ENCODE measurements at regions not wholly inside any gene's neighbourhood (a gene's known extent, or its start where the extent isn't known, plus 50 kb on each side); places are given as distances from the start of the nearest gene placed in this dataset.
"Not testable (repeated sequence)": the region's sequence is repeated elsewhere in the genome, so short reads cannot be mapped to it uniquely, and the experiment has no call there.

- no peak overlapping the region for H3K27ac ChIP-seq (ENCODE audit: low read depth, low read length)
- no peaks in the 10 kb centered on the region for H3K27me3 ChIP-seq (ENCODE audit: control insufficient read depth in 1 of 2, insufficient read depth in 2 of 2, low read length in 2 of 2)
- no peak overlapping the region for H3K4me3 ChIP-seq (ENCODE audit: low read depth in 1 of 2, low read length in 2 of 2)
- no peaks in the 10 kb centered on the region for H3K36me3 ChIP-seq (ENCODE audit: control insufficient read depth in 1 of 2, insufficient read depth in 2 of 2, low read length in 2 of 2)
- no peaks in the 10 kb centered on the region for H3K4me1 ChIP-seq (ENCODE audit: control insufficient read depth in 1 of 2, insufficient read depth in 2 of 2, low read length in 2 of 2)
- H3K9me3 ChIP-seq (ENCODE audit: control insufficient read depth in 1 of 2, low read length in 2 of 2), result no peaks in the 10 kb centered on the region
- no peak overlapping the region for H3K9ac ChIP-seq (ENCODE audit: low read depth in 1 of 2, low read length in 2 of 2)
Measured at GRCh38 chr18:22517356-22517755, 99.6 kb upstream of the CTAGE1 start.

DNA sequence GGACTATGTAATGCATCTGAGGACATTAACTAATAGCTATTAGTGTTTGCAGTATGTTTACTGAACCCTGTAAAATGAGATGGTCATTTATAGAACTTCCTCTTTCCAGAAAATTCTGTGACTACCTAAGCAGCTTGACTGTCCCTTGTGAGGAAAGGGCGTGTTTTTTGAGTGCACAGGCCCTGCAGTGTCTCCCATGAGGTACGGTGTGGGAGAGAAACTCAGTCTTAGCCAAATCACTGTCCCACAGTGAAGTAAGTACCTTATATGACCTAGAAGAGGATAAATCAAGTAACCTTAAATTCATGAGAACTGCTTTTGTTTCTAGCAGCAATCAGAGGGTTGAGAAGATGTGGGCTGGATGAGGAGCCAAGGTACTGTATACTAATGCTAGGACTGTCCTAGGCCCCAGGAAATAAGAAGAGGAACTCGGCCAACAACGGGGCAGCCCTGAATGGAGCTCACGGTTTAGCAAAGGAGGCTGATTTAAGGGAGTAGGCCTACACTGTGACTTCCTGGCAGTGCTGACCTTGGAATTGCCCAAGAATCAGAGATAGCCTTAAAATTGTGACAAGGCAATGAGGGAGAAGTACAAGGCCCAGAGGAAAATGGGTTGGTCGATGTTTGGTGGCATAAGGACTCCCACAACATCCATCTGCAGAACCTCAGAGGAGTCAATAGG is 103.5 kb upstream of the CTAGE1 start:
- no peaks in the 10 kb centered on the region for H3K9me3 ChIP-seq (ENCODE audit: control insufficient read depth in 1 of 2, low read length in 2 of 2)
- H3K9ac ChIP-seq (ENCODE audit: low read depth in 1 of 2, low read length in 2 of 2), result no peak overlapping the region
- no peak overlapping the region for H3K4me3 ChIP-seq (ENCODE audit: low read depth in 1 of 2, low read length in 2 of 2)
- H3K36me3 ChIP-seq (ENCODE audit: control insufficient read depth in 1 of 2, insufficient read depth in 2 of 2, low read length in 2 of 2), result no peaks in the 10 kb centered on the region
- H3K4me1 ChIP-seq (ENCODE audit: control insufficient read depth in 1 of 2, insufficient read depth in 2 of 2, low read length in 2 of 2), result no peaks in the 10 kb centered on the region
- H3K27ac ChIP-seq (ENCODE audit: low read depth, low read length), result no peak overlapping the region
- no peaks in the 10 kb centered on the region for H3K27me3 ChIP-seq (ENCODE audit: control insufficient read depth in 1 of 2, insufficient read depth in 2 of 2, low read length in 2 of 2)

DNA sequence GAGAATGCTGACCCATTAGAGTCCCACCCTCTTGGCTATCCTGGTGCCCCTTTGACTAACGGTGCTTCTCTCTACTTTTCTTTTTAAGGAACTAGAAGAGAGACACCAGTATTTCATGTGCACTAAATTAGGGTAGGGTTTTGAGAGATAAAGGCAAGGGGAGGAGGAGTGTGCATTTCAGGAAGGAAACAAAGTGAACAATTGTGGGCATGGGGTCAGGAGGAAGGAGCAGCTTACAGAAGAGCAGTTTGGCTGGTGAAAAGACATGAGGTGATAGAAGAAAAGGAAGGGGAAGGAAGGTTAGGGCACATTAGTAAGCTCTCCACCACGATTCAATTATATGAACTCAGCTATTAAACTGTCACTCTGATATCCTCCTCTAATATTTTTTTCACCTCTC is 105.8 kb upstream of the CTAGE1 start:
- H3K27ac ChIP-seq (ENCODE audit: low read depth, low read length), result no peak overlapping the region
- H3K27me3 ChIP-seq (ENCODE audit: control insufficient read depth in 1 of 2, insufficient read depth in 2 of 2, low read length in 2 of 2), result no peaks in the 10 kb centered on the region
- no peaks in the 10 kb centered on the region for H3K36me3 ChIP-seq (ENCODE audit: control insufficient read depth in 1 of 2, insufficient read depth in 2 of 2, low read length in 2 of 2)
- no peak overlapping the region for H3K4me3 ChIP-seq (ENCODE audit: low read depth in 1 of 2, low read length in 2 of 2)
- H3K4me1 ChIP-seq (ENCODE audit: control insufficient read depth in 1 of 2, insufficient read depth in 2 of 2, low read length in 2 of 2), result no peaks in the 10 kb centered on the region
- no peaks in the 10 kb centered on the region for H3K9me3 ChIP-seq (ENCODE audit: control insufficient read depth in 1 of 2, low read length in 2 of 2)
- H3K9ac ChIP-seq (ENCODE audit: low read depth in 1 of 2, low read length in 2 of 2), result no peak overlapping the region

GRCh38 chr18:22524783-22525182 is 107.1 kb upstream of the CTAGE1 start:
- H3K4me3 ChIP-seq (ENCODE audit: low read depth in 1 of 2, low read length in 2 of 2), result no peak overlapping the region
- no peaks in the 10 kb centered on the region for H3K27me3 ChIP-seq (ENCODE audit: control insufficient read depth in 1 of 2, insufficient read depth in 2 of 2, low read length in 2 of 2)

GRCh38 chr18:22525313-22525712 is 107.6 kb upstream of the CTAGE1 start:
- Histone ChIP-seq H3K27ac (ENCODE audit: low read depth, low read length) (no peak overlapping the region), H3K27me3 (ENCODE audit: control insufficient read depth in 1 of 2, insufficient read depth in 2 of 2, low read length in 2 of 2) (no peaks in the 10 kb centered on the region), H3K4me3 (ENCODE audit: low read depth in 1 of 2, low read length in 2 of 2) (no peak overlapping the region), H3K36me3 (ENCODE audit: control insufficient read depth in 1 of 2, insufficient read depth in 2 of 2, low read length in 2 of 2) (no peaks in the 10 kb centered on the region), H3K9ac (ENCODE audit: low read depth in 1 of 2, low read length in 2 of 2) (no peak overlapping the region), H3K9me3 (ENCODE audit: control insufficient read depth in 1 of 2, low read length in 2 of 2) (no peaks in the 10 kb centered on the region), H3K4me1 (ENCODE audit: control insufficient read depth in 1 of 2, insufficient read depth in 2 of 2, low read length in 2 of 2) (no peaks in the 10 kb centered on the region)

More at GRCh38 chr18:22524783-22525182, 107.1 kb upstream of the CTAGE1 start:
- Histone ChIP-seq H3K27ac (ENCODE audit: low read depth, low read length) (no peak overlapping the region), H3K36me3 (ENCODE audit: control insufficient read depth in 1 of 2, insufficient read depth in 2 of 2, low read length in 2 of 2) (no peaks in the 10 kb centered on the region), H3K4me1 (ENCODE audit: control insufficient read depth in 1 of 2, insufficient read depth in 2 of 2, low read length in 2 of 2) (no peaks in the 10 kb centered on the region), H3K9ac (ENCODE audit: low read depth in 1 of 2, low read length in 2 of 2) (no peak overlapping the region), H3K9me3 (ENCODE audit: control insufficient read depth in 1 of 2, low read length in 2 of 2) (no peaks in the 10 kb centered on the region)

DNA sequence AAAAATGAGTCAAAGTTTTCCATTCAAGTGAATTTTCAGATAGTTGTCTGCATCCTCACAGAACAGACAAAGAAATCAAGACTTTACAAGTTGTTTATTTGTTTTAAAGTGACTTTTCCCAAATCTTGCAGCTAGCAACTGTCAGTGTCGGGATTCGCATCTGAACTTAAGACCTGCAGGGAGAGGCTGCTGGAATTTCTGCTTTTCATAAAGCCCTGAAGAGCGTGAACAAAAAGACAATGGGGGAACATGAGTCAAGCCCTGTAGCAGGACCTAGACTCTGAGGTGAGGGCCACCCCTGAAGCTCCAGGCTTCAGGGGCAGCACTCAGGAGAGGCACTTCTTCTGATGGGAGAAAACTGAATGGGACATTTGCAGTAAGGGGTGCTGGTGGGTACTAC is 108.2 kb upstream of the CTAGE1 start:
- Histone ChIP-seq H3K27me3 (ENCODE audit: control insufficient read depth in 1 of 2, insufficient read depth in 2 of 2, low read length in 2 of 2) (no peaks in the 10 kb centered on the region), H3K9me3 (ENCODE audit: control insufficient read depth in 1 of 2, low read length in 2 of 2) (no peaks in the 10 kb centered on the region), H3K4me1 (ENCODE audit: control insufficient read depth in 1 of 2, insufficient read depth in 2 of 2, low read length in 2 of 2) (no peaks in the 10 kb centered on the region), H3K9ac (ENCODE audit: low read depth in 1 of 2, low read length in 2 of 2) (no peak overlapping the region), H3K27ac (ENCODE audit: low read depth, low read length) (no peak overlapping the region), H3K4me3 (ENCODE audit: low read depth in 1 of 2, low read length in 2 of 2) (no peak overlapping the region), H3K36me3 (ENCODE audit: control insufficient read depth in 1 of 2, insufficient read depth in 2 of 2, low read length in 2 of 2) (no peaks in the 10 kb centered on the region)

DNA sequence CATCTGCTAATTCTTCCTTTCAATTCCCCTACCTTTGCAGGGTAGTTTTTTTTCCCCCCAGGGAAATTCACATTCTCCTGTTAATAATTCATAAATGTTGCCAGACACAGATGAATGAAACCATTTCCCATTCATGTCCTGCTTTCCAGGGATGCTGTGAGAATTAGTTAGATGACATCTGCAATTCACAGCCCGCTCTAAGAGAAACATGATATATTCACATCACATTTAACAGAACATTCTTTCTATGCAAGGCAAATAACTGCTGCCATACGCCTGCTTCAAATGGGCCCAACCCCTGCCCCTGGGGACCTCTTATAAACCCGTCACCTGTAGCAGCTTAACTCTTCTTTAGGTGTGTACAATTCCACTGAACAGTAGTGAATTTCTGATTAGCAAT is 110.6 kb upstream of the CTAGE1 start:
- Histone ChIP-seq H3K27me3 (ENCODE audit: control insufficient read depth in 1 of 2, insufficient read depth in 2 of 2, low read length in 2 of 2) (no peaks in the 10 kb centered on the region), H3K4me1 (ENCODE audit: control insufficient read depth in 1 of 2, insufficient read depth in 2 of 2, low read length in 2 of 2) (no peaks in the 10 kb centered on the region), H3K9me3 (ENCODE audit: control insufficient read depth in 1 of 2, low read length in 2 of 2) (no peaks in the 10 kb centered on the region), H3K27ac (ENCODE audit: low read depth, low read length) (no peak overlapping the region), H3K9ac (ENCODE audit: low read depth in 1 of 2, low read length in 2 of 2) (no peak overlapping the region), H3K36me3 (ENCODE audit: control insufficient read depth in 1 of 2, insufficient read depth in 2 of 2, low read length in 2 of 2) (no peaks in the 10 kb centered on the region), H3K4me3 (ENCODE audit: low read depth in 1 of 2, low read length in 2 of 2) (no peak overlapping the region)

- not testable (repeated sequence) for H3K27ac ChIP-seq (ENCODE audit: low read depth, low read length); H3K36me3 ChIP-seq (ENCODE audit: control insufficient read depth in 1 of 2, insufficient read depth in 2 of 2, low read length in 2 of 2); H3K9ac ChIP-seq (ENCODE audit: low read depth in 1 of 2, low read length in 2 of 2); H3K9me3 ChIP-seq (ENCODE audit: control insufficient read depth in 1 of 2, low read length in 2 of 2); H3K4me1 ChIP-seq (ENCODE audit: control insufficient read depth in 1 of 2, insufficient read depth in 2 of 2, low read length in 2 of 2); H3K27me3 ChIP-seq (ENCODE audit: control insufficient read depth in 1 of 2, insufficient read depth in 2 of 2, low read length in 2 of 2); H3K4me3 ChIP-seq (ENCODE audit: low read depth in 1 of 2, low read length in 2 of 2)
Measured at GRCh38 chr18:22534706-22535105, 117.0 kb upstream of the CTAGE1 start.

- no peaks in the 10 kb centered on the region for H3K36me3 ChIP-seq (ENCODE audit: control insufficient read depth in 1 of 2, insufficient read depth in 2 of 2, low read length in 2 of 2)
- H3K9ac ChIP-seq (ENCODE audit: low read depth in 1 of 2, low read length in 2 of 2), result no peak overlapping the region
- H3K4me1 ChIP-seq (ENCODE audit: control insufficient read depth in 1 of 2, insufficient read depth in 2 of 2, low read length in 2 of 2), result no peaks in the 10 kb centered on the region
- H3K27ac ChIP-seq (ENCODE audit: low read depth, low read length), result no peak overlapping the region
- no peaks in the 10 kb centered on the region for H3K9me3 ChIP-seq (ENCODE audit: control insufficient read depth in 1 of 2, low read length in 2 of 2)
- H3K27me3 ChIP-seq (ENCODE audit: control insufficient read depth in 1 of 2, insufficient read depth in 2 of 2, low read length in 2 of 2), result no peaks in the 10 kb centered on the region
- no peak overlapping the region for H3K4me3 ChIP-seq (ENCODE audit: low read depth in 1 of 2, low read length in 2 of 2)
Measured at GRCh38 chr18:22536558-22536957, 118.8 kb upstream of the CTAGE1 start.

GRCh38 chr18:22538426-22538825 is 120.7 kb upstream of the CTAGE1 start:
- Histone ChIP-seq H3K27ac (ENCODE audit: low read depth, low read length) (no peak overlapping the region), H3K9ac (ENCODE audit: low read depth in 1 of 2, low read length in 2 of 2) (no peak overlapping the region), H3K4me3 (ENCODE audit: low read depth in 1 of 2, low read length in 2 of 2) (no peak overlapping the region), H3K9me3 (ENCODE audit: control insufficient read depth in 1 of 2, low read length in 2 of 2) (no peaks in the 10 kb centered on the region), H3K36me3 (ENCODE audit: control insufficient read depth in 1 of 2, insufficient read depth in 2 of 2, low read length in 2 of 2) (no peaks in the 10 kb centered on the region), H3K4me1 (ENCODE audit: control insufficient read depth in 1 of 2, insufficient read depth in 2 of 2, low read length in 2 of 2) (no peaks in the 10 kb centered on the region), H3K27me3 (ENCODE audit: control insufficient read depth in 1 of 2, insufficient read depth in 2 of 2, low read length in 2 of 2) (no peaks in the 10 kb centered on the region)
